Erythroblast (primary cell): ENCODE measurements at regions not wholly inside any gene's neighbourhood (a gene's known extent, or its start where the extent isn't known, plus 50 kb on each side); places are given as distances from the start of the nearest gene placed in this dataset.
"Not testable (repeated sequence)": the region's sequence is repeated elsewhere in the genome, so short reads cannot be mapped to it uniquely, and the experiment has no call there.

Experiments
- DNase-seq, 2 experiments: peaks; one replicate each; lab custom pipeline; 2025; lab: John Stamatoyannopoulos, UW
- GATA1 ChIP-seq: IDR thresholded peaks from 2 replicates; pipeline ENCODE4 v1.6.1; 2011; ENCODE audit warnings: low read depth, mild to moderate bottlenecking, control low read depth, low read length, moderate library complexity
- POLR2A ChIP-seq: IDR thresholded peaks from 2 replicates; pipeline ENCODE4 v1.6.1; 2011; ENCODE audit warnings: mild to moderate bottlenecking, low read length

- DNase-seq = no peak
These were observed 898.3 kb downstream of the BRD1 start for GRCh38 chr22:48929276-48929790.

GRCh38 chr22:48927591-48927990, 900.1 kb downstream of the BRD1 start:
- no peak for DNase-seq
- no peak for TF ChIP-seq POLR2A

More at GRCh38 chr22:48929276-48929790, 898.3 kb downstream of the BRD1 start:
- TF ChIP-seq POLR2A = no peak
- no peak for TF ChIP-seq GATA1

GRCh38 chr22:48926643-48927042, 901.0 kb downstream of the BRD1 start:
- TF ChIP-seq GATA1 = no peak
- TF ChIP-seq POLR2A = no peak
- DNase-seq = no peak

- TF ChIP-seq POLR2A = no peak
- TF ChIP-seq GATA1 = no peak
- DNase-seq = no peak
These were observed 901.5 kb downstream of the BRD1 start for GRCh38 chr22:48926136-48926535.

- no peak for DNase-seq
- no peak for TF ChIP-seq GATA1
- TF ChIP-seq POLR2A = no peak
These were observed 902.2 kb downstream of the BRD1 start for GRCh38 chr22:48925450-48925849.

- TF ChIP-seq GATA1 (no peak), POLR2A (no peak)
- DNase-seq = no peak
These were observed 903.7 kb downstream of the BRD1 start for GRCh38 chr22:48923996-48924395.

GRCh38 chr22:48923165-48923865, 904.4 kb downstream of the BRD1 start:
- no peak for DNase-seq
- TF ChIP-seq GATA1 (no peak), POLR2A (no peak)

GRCh38 chr22:48921411-48921903, 906.2 kb downstream of the BRD1 start:
- no peak for DNase-seq
- TF ChIP-seq GATA1 (no peak), POLR2A (no peak)

GRCh38 chr22:48920776-48921241, 906.9 kb downstream of the BRD1 start:
- DNase-seq = no peak
- TF ChIP-seq GATA1 (no peak), POLR2A (no peak)

GRCh38 chr22:48919851-48920589, 907.7 kb downstream of the BRD1 start:
- no peak for TF ChIP-seq GATA1
- TF ChIP-seq POLR2A = no peak
- no peak for DNase-seq

GRCh38 chr22:48919187-48919590, 908.5 kb downstream of the BRD1 start:
- no peak for DNase-seq
- TF ChIP-seq POLR2A (no peak), GATA1 (no peak)

- TF ChIP-seq GATA1 (no peak), POLR2A (no peak)
These were observed 909.0 kb downstream of the BRD1 start for GRCh38 chr22:48918585-48919186.

GRCh38 chr22:48912356-48913066, 915.2 kb downstream of the BRD1 start:
- DNase-seq = not testable (repeated sequence)

More at GRCh38 chr22:48918585-48919186, 909.0 kb downstream of the BRD1 start:
- DNase-seq = no peak

- DNase-seq = not testable (repeated sequence)
These were observed 916.0 kb downstream of the BRD1 start for GRCh38 chr22:48911647-48912046.

- DNase-seq = not testable (repeated sequence)
These were observed 916.6 kb downstream of the BRD1 start for GRCh38 chr22:48911067-48911466.
